DOHH2 (cell line): ENCODE measurements at regions not wholly inside any gene's neighbourhood (a gene's known extent, or its start where the extent isn't known, plus 50 kb on each side); places are given as distances from the start of the nearest gene placed in this dataset.

Experiments used
- H3F3A ChIP-seq: fragments of 200-600 bp; sonication (generic), shearing (Covaris generic); 2 replicates; pipeline ENCODE4 v1.6.0; 2016; ENCODE audit warnings: antibody characterized with exemption, mild to moderate bottlenecking; ENCODE audit not compliant: control insufficient read depth, insufficient read depth
- H3K27ac ChIP-seq: fragments of 200-600 bp; sonication (generic); 2 replicates; pipeline ENCODE4 v1.5.1; 2014; ENCODE audit warnings: low read depth, mild to moderate bottlenecking, low read length, moderate library complexity
- H3K27me3 ChIP-seq: fragments of 200-600 bp; sonication (generic); 2 replicates; pipeline ENCODE4 v1.6.1; 2014; ENCODE audit warnings: mild to moderate bottlenecking, low read length, mixed read lengths; ENCODE audit not compliant: control insufficient read depth
- H3K36me3 ChIP-seq: fragments of 200-600 bp; sonication (generic); 2 replicates; pipeline ENCODE4 v1.6.1; 2014; ENCODE audit warnings: mild to moderate bottlenecking, low read length, moderate library complexity, mixed read lengths; ENCODE audit not compliant: control insufficient read depth
- H3K4me1 ChIP-seq: fragments of 200-600 bp; sonication (generic); 2 replicates; pipeline ENCODE4 v1.6.1; 2014; ENCODE audit warnings: mild to moderate bottlenecking, low read length, mixed read lengths; ENCODE audit not compliant: control insufficient read depth
- H3K4me2 ChIP-seq: fragments of 200-600 bp; sonication (generic); 2 replicates; pipeline ENCODE4 v1.6.0; 2014; ENCODE audit warnings: mild to moderate bottlenecking, low read length, moderate library complexity
- H3K4me3 ChIP-seq: fragments of 200-600 bp; sonication (generic); 2 replicates; pipeline ENCODE4 v1.5.1; 2014; ENCODE audit warnings: mild to moderate bottlenecking, low read length, mixed read lengths
- H3K79me2 ChIP-seq: fragments of 200-600 bp; sonication (generic); 2 replicates; pipeline ENCODE4 v1.6.1; 2014; ENCODE audit warnings: mild to moderate bottlenecking, low read length, mixed read lengths; ENCODE audit not compliant: control insufficient read depth
- H3K9me2 ChIP-seq: fragments of 200-600 bp; sonication (generic); replicated peaks from 2 replicates; pipeline ENCODE4 v1.6.1; 2014; ENCODE audit warnings: mild to moderate bottlenecking, low read length, mixed read lengths; ENCODE audit not compliant: control insufficient read depth
- H3K9me3 ChIP-seq: fragments of 200-600 bp; sonication (generic); 2 replicates; pipeline ENCODE4 v1.6.1; 2014; ENCODE audit warnings: antibody characterized with exemption, low read length, mixed read lengths; ENCODE audit not compliant: control insufficient read depth, insufficient read depth
- H4K20me1 ChIP-seq: fragments of 200-600 bp; sonication (generic); 2 replicates; pipeline ENCODE4 v1.6.0; 2014; ENCODE audit warnings: low read depth, mild to moderate bottlenecking, antibody characterized with exemption, low read length, moderate library complexity; ENCODE audit not compliant: control insufficient read depth, insufficient read depth
- CTCF ChIP-seq: fragments of 200-600 bp; sonication (generic); IDR thresholded peaks from one replicate; pipeline ENCODE4 v1.5.1; 2014; ENCODE audit warnings: antibody characterized with exemption, mild to moderate bottlenecking, low read depth, low read length; ENCODE audit not compliant: poor library complexity, severe bottlenecking
- EZH2phosphoT487 ChIP-seq: fragments of 200-600 bp; sonication (generic); IDR thresholded peaks from 2 replicates; pipeline ENCODE4 v1.6.1; 2017; ENCODE audit warnings: borderline replicate concordance, mild to moderate bottlenecking, antibody characterized with exemption, low read length, moderate library complexity, mixed read lengths

GRCh38 chr2:119085613-119086012 is 72.9 kb downstream of the C1QL2 start:
- Histone ChIP-seq H3K27me3 (peaks cover 6% of the 10 kb centered on the region; the same call in 1 of the 2 replicates), H3K9me3 (no peaks in the 10 kb centered on the region), H4K20me1 (no peaks in the 10 kb centered on the region), H3K9me2 (no peaks in the 10 kb centered on the region), H3K27ac (no peak overlapping the region), H3K4me1 (no peaks in the 10 kb centered on the region), H3F3A (no peaks in the 10 kb centered on the region), H3K4me2 (no peak overlapping the region), H3K4me3 (no peak overlapping the region), H3K79me2 (no peaks in the 10 kb centered on the region), H3K36me3 (no peaks in the 10 kb centered on the region)
- TF ChIP-seq EZH2phosphoT487 (no peak), CTCF (no peak)

DNA sequence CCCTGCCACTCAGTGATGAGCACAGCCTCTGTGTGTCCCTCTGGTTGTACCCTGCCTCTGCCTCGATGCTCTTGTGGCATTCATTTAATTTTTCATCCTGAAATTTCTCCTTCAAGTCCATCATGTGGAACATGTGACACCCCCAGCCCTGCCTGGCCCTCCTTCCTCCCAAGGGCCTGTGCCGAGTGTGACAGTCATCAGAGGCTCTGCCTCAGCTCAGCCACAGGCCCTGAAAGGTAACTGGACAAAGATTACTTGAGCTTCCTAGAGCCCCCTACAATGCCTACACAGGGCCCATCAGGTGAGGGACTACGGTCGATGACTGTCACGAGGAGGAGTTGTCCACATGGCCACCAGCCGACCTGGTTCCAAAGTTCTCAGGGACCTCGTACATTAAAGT is 75.1 kb downstream of the C1QL2 start:
- Histone ChIP-seq H3K9me2 (no peaks in the 10 kb centered on the region), H3K79me2 (no peaks in the 10 kb centered on the region), H3K27me3 (peaks cover 6% of the 10 kb centered on the region), H3K36me3 (no peaks in the 10 kb centered on the region), H4K20me1 (no peaks in the 10 kb centered on the region), H3K4me2 (no peak overlapping the region), H3F3A (no peaks in the 10 kb centered on the region), H3K9me3 (no peaks in the 10 kb centered on the region), H3K27ac (no peak overlapping the region), H3K4me1 (no peaks in the 10 kb centered on the region), H3K4me3 (no peak overlapping the region)
- no peak for TF ChIP-seq EZH2phosphoT487
- TF ChIP-seq CTCF = no peak

DNA sequence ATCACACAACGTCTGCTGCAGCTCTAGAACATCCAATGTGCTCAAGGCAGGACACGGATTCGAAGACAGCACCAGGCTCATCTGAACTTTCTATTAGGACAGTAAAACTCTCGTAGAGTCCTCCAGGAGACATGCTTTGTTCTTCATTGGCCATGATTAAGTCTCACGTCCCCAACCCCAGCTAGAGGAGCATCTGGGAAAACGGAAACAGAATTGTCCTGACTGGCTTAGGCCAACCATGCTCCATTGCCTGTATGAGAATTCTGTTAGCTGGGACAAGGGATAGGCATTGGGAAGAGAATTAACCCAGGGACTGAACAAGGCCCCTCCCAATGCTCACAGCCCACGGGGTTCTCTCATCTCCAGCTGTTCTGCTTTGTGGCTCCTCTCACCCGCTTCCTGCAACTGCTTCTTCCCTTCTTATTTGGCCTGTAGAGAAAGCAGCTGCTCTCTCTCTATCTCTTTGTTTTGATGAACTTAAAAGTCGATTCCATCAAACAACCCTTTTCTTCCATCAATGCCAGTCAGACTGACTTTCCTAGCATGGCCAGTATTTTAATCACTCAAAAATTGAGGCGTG is 75.6 kb downstream of the C1QL2 start:
- H3K9me2 ChIP-seq = no peaks in the 10 kb centered on the region
- no peak overlapping the region for H3K4me2 ChIP-seq
- H4K20me1 ChIP-seq = no peaks in the 10 kb centered on the region
- no peaks in the 10 kb centered on the region for H3K36me3 ChIP-seq
- TF ChIP-seq CTCF (no peak), EZH2phosphoT487 (no peak)
- no peaks in the 10 kb centered on the region for H3F3A ChIP-seq
- no peak overlapping the region for H3K27ac ChIP-seq
- H3K27me3 ChIP-seq = peaks cover 6% of the 10 kb centered on the region
- no peak overlapping the region for H3K4me3 ChIP-seq
- H3K9me3 ChIP-seq = no peaks in the 10 kb centered on the region
- H3K4me1 ChIP-seq = no peaks in the 10 kb centered on the region
- H3K79me2 ChIP-seq = no peaks in the 10 kb centered on the region
